ENCODE measurements at regions not wholly inside any gene's neighbourhood (a gene's known extent, or its start where the extent isn't known, plus 50 kb on each side); places are given as distances from the start of the nearest gene placed in this dataset.
"Not testable (repeated sequence)": the region's sequence is repeated elsewhere in the genome, so short reads cannot be mapped to it uniquely, and the experiment has no call there.

GRCh38 chr16:65733721-65734120 lies 611.9 kb upstream of the CDH11 start:
- DNase-seq (ENCODE audit: low read depth in 2 of 2), result no peak

GRCh38 chr16:65731833-65732232 lies 610.0 kb upstream of the CDH11 start:
- DNase-seq (ENCODE audit: low read depth in 2 of 2), result no peak

GRCh38 chr16:65728652-65729051 lies 606.8 kb upstream of the CDH11 start:
- DNase-seq (ENCODE audit: low read depth in 2 of 2), result no peak

DNA sequence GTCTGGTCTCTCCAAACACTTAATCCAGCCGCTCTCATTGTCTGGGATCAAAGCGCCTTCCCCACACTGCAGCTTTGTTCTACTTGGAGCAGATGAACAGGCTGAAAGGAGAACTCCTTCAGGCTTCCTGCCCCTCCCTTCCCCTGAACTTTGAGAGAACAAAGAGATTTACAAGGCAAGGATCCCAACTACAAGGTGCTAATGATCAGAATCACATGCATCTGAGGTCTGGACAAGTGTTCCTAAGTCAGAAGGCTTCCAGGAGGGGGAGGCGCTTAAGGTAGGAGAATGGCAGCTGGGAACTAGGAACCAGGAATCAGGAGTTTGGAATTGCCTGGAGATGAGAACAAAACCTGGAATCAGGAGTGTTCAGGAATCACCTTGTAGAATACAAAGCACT lies 606.3 kb upstream of the CDH11 start:
- no peak for DNase-seq (ENCODE audit: low read depth in 2 of 2)

- no peak for DNase-seq (ENCODE audit: low read depth in 2 of 2)
Observed at GRCh38 chr16:65727534-65728137, 605.8 kb upstream of the CDH11 start.

DNA sequence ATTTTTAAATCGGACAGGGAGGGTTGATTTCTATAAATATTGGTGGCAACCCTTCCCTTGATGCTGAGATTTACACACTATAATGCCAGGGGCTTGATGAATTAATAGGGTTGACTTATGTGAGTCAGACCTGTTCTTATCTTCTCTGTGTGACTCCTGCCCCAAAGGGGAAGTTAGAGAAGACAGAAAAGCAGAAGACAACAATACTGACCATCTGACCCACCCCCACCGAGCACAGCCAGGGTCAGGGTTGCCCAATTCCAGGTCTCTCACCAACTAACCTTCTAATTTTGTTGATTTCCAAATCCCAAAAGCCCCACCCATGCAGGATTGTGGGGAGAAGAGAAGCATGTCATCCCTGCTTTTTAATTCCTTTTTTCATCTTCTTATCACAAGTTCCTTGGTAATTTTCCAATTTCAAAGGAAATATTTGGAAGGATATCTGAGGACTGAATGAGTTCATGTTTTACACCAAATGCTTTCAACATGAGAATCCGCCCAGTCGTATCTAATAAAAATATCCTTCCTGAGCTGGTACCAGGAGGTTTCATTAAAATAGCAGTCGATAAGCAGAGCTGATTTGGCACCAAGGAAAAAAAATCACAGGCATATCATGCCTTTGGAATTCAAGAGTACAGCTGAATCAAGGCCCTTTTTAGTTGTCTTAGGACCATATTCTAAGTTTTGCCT lies 603.4 kb upstream of the CDH11 start:
- no peak for DNase-seq (ENCODE audit: low read depth in 2 of 2)

DNA sequence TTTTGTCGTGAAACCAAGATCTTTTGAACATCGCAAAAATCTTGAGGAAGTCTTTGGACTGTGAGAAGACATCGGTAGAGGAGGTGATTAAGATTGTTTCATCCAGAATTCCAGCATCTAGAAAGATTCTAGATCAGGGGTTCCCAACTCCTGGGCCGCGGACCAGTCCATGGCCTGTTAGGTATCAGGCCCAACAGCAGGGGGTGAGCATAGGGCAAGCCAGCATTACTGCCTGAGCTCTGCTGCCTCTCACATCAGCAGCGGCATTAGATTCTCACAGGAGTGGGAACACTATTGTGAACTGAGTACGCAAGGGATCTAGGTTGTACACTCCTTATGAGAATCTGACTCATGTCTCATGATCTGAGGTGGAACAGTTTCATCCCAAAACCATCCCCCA lies 600.6 kb upstream of the CDH11 start:
- no peak for DNase-seq (ENCODE audit: low read depth in 2 of 2)

DNA sequence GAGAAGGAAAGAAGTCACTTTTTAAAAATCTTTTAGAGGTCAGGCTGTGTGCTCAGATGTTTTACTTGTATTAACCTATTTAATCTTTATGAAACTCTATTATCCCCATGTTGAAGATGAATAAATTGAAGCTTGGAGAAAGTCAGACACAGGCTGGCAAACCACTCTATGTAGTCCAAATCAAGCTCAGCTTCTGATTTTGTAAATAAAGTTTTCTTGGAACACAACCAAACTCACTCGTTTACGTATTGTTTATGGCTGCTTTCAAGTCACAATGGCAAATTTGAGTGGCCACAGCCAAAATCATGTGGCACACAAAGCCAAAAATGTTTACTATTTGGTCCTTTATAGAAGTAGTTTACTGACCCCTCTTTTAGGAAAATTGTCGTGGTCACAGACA lies 596.0 kb upstream of the CDH11 start:
- DNase-seq (ENCODE audit: low read depth in 2 of 2), result no peak

DNA sequence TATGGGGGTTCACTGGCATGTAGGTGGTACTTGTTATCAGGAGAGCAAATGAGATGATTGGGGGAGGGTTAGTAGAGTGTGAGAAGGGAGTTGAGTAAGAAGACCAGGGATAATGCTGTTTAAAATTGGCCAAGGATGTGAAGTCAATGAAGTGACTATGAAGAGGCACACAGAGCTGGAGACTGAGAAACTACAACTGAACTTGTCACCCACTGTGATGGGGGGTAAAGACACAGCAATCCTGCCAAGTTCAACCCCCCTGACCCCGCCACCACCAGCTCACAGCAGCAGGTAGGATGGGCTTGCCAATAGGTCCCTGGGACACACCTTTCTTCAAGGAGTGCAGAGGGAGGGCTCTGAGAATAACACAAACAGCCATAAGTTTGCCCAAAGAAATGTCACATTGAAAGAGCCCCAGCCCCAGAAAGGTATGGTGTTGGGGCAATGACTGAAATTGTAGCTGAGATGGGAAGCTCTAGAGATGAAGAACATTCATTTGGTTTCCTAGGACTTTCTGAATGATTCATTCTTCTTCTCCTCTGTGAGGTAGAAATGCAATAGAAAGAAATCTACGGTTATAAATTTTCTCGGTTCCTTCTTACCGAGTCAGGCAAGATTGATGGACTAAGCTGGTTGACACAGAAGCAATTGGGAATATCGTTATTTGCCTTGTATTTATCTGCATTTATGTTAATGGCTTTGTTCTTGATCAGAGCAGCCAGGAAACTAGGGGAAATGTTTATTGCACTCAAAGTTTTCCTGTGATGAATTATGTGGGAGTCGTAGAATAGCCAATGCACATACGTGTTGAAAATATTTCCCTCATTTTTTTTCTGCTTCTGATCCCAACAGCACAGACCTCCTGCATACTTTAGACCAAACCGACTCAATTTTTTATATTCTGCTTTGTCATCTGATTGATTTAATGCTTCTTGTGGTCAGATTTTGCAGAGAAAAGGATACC lies 595.2 kb upstream of the CDH11 start:
- no peak for DNase-seq (ENCODE audit: low read depth in 2 of 2)

GRCh38 chr16:65713181-65713808 lies 591.4 kb upstream of the CDH11 start:
- no peak for DNase-seq (ENCODE audit: low read depth in 2 of 2)

GRCh38 chr16:65710107-65710506 lies 588.2 kb upstream of the CDH11 start:
- no peak for DNase-seq (ENCODE audit: low read depth in 2 of 2)

GRCh38 chr16:65704866-65705265 lies 583.0 kb upstream of the CDH11 start:
- no peak for DNase-seq (ENCODE audit: low read depth in 2 of 2)

DNA sequence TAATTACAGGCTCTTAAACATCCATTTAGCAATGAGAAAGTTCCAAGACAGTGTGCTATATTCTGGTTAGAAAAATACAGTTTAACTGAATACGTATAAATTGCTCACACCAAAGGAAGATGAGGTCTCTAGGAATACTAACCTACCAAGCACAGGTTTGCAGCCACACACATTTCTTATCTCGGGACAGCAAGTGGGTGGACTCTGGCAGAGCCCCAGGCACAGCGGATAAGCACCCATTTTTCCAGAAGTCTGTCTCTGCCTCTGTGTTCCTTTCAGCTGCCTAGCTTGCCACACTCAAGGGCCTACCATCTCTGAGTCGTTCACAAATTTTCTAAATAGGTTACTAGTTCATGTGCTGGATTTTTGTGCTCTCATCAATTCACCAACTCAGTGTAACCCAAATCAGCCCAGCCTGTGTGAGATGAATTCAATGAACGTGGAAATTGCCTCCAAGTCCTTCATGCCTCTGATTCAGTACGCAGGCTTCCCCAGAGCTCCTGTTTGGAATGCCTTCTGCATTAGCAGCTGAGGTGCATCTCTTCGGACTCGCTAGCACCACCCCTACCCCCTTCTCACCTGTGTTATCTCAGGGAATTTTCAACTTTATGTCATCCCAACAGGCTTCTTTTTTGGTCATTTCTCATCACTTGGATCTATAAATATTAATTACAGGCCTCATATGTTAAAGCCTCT lies 581.0 kb upstream of the CDH11 start:
- no peak for DNase-seq (ENCODE audit: low read depth in 2 of 2)

GRCh38 chr16:65700596-65700995 lies 578.7 kb upstream of the CDH11 start:
- no peak for DNase-seq (ENCODE audit: low read depth in 2 of 2)

- DNase-seq (ENCODE audit: low read depth in 2 of 2), result no peak
Observed at GRCh38 chr16:65698791-65699321, 577.0 kb upstream of the CDH11 start.

- no peak for DNase-seq (ENCODE audit: low read depth in 2 of 2)
Observed at GRCh38 chr16:65697521-65697920, 575.7 kb upstream of the CDH11 start.

- DNase-seq (ENCODE audit: low read depth in 2 of 2), result no peak
Observed at GRCh38 chr16:65697065-65697464, 575.2 kb upstream of the CDH11 start.

DNA sequence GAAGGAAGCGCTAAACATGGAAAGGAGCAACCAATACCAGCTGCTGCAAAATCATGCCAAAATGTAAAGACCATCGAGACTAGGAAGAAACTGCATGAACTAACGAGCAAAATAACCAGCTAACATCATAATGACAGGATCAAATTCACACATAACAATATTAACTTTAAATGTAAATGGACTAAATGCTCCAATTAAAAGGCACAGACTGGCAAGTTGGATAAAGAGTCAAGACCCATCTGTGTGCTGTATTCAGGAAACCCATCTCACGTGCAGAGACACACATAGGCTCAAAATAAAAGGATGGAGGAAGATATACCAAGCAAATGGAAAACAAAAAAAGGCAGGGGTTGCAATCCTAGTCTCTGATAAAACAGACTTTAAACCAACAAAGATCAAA lies 570.0 kb upstream of the CDH11 start:
- DNase-seq (ENCODE audit: low read depth in 2 of 2), result not testable (repeated sequence)

DNA sequence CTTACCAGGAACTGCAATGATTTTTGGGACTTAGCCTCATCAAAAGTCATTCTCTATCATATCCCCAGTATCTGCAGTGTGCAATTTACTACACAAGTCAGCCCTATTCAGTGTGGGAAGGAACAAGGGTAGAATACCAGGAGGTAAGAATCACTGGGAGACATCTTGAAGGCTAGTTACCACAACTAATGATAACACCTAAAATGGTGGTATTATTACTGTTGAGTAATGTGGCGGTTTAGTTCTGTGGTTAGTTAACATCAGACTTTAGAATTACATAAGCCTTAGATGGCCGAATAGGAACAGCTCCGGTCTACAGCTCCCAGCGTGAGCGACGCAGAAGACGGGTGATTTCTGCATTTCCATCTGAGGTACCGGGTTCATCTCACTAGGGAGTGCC lies 567.9 kb upstream of the CDH11 start:
- DNase-seq (ENCODE audit: low read depth in 2 of 2), result no peak

- DNase-seq (ENCODE audit: low read depth in 2 of 2), result no peak
Observed at GRCh38 chr16:65688301-65688700, 566.4 kb upstream of the CDH11 start.

GRCh38 chr16:65684230-65684629 lies 562.4 kb upstream of the CDH11 start:
- DNase-seq (ENCODE audit: low read depth in 2 of 2), result no peak

All from activated CD4-positive, alpha-beta T cell treated with anti-CD3 and anti-CD28 coated beads for 24 hours (primary cell).